H9 (cell line): ENCODE measurements at regions not wholly inside any gene's neighbourhood (a gene's known extent, or its start where the extent isn't known, plus 50 kb on each side); places are given as distances from the start of the nearest gene placed in this dataset.

Source experiments
- DNase-seq: peaks from one replicate; pipeline ENCODE4 v3.0.0-alpha.2; 2017
- H2AFZ ChIP-seq: one replicate; pipeline ENCODE4 v1.6.1; 2013; ENCODE audit warnings: mild to moderate bottlenecking, low read length, control low read depth, moderate library complexity
- H2AK5ac ChIP-seq: 2 replicates; pipeline ENCODE4 v1.6.1; 2013; ENCODE audit warnings: low read length, control low read depth, mixed read lengths; ENCODE audit not compliant: insufficient read length
- H2BK120ac ChIP-seq: one replicate; pipeline ENCODE4 v1.6.1; 2013; ENCODE audit warnings: low read depth, mild to moderate bottlenecking, low read length, control low read depth, inconsistent platforms; ENCODE audit not compliant: poor library complexity, severe bottlenecking
- H2BK12ac ChIP-seq: 2 replicates; pipeline ENCODE4 v1.6.1; 2013; ENCODE audit warnings: low read length, control low read depth, mixed read lengths, low read depth; ENCODE audit not compliant: insufficient read length
- H2BK15ac ChIP-seq: 2 replicates; pipeline ENCODE4 v1.6.1; 2013; ENCODE audit warnings: low read depth, low read length, control low read depth
- H2BK20ac ChIP-seq: one replicate; pipeline ENCODE4 v1.6.1; 2013; ENCODE audit warnings: low read depth, mild to moderate bottlenecking, low read length, control low read depth, inconsistent platforms; ENCODE audit not compliant: poor library complexity, severe bottlenecking
- H2BK5ac ChIP-seq: 2 replicates; pipeline ENCODE4 v1.6.1; 2013; ENCODE audit warnings: low read length, control low read depth, mixed read lengths; ENCODE audit not compliant: insufficient read length
- H3K14ac ChIP-seq: 2 replicates; pipeline ENCODE4 v1.6.1; 2013; ENCODE audit warnings: low read length, control low read depth; ENCODE audit not compliant: insufficient read depth
- H3K18ac ChIP-seq: 2 replicates; pipeline ENCODE4 v1.6.1; 2013; ENCODE audit warnings: low read depth, mild to moderate bottlenecking, mixed read lengths, low read length, control low read depth; ENCODE audit not compliant: insufficient read length
- H3K23ac ChIP-seq: 2 replicates; pipeline ENCODE4 v1.6.1; 2013; ENCODE audit warnings: low read length, control low read depth, mixed read lengths, low read depth; ENCODE audit not compliant: insufficient read length
- H3K23me2 ChIP-seq: 2 replicates; pipeline ENCODE4 v1.6.1; 2013; ENCODE audit warnings: low read depth, mild to moderate bottlenecking, mixed read lengths, low read length, control low read depth; ENCODE audit not compliant: insufficient read length, poor library complexity, severe bottlenecking
- H3K27ac ChIP-seq: 2 replicates; pipeline ENCODE4 v1.5.1; 2013; ENCODE audit warnings: low read length, control low read depth, mixed read lengths, low read depth; ENCODE audit not compliant: insufficient read length
- H3K27me3 ChIP-seq: 2 replicates; pipeline ENCODE4 v1.6.1; 2013; ENCODE audit warnings: low read length, control low read depth, inconsistent platforms; ENCODE audit not compliant: insufficient read depth
- H3K4ac ChIP-seq: 2 replicates; pipeline ENCODE4 v1.6.1; 2013; ENCODE audit warnings: low read depth, mild to moderate bottlenecking, control low read depth, inconsistent platforms, low read length, moderate library complexity
- H3K4me1 ChIP-seq: 2 replicates; pipeline ENCODE4 v1.6.1; 2013; ENCODE audit warnings: low read length, control low read depth, inconsistent platforms; ENCODE audit not compliant: insufficient read depth
- H3K4me2 ChIP-seq: 2 replicates; pipeline ENCODE4 v1.6.1; 2013; ENCODE audit warnings: low read length, control low read depth, mixed read lengths; ENCODE audit not compliant: insufficient read length, insufficient read depth
- H3K56ac ChIP-seq: 2 replicates; pipeline ENCODE4 v1.6.1; 2013; ENCODE audit warnings: low read depth, mild to moderate bottlenecking, mixed read lengths, low read length, control low read depth; ENCODE audit not compliant: insufficient read length
- H3K79me1 ChIP-seq: 2 replicates; pipeline ENCODE4 v1.6.1; 2013; ENCODE audit warnings: low read depth, mild to moderate bottlenecking, moderate library complexity, low read length, control low read depth, inconsistent platforms; ENCODE audit not compliant: insufficient read depth, poor library complexity, severe bottlenecking
- H3K79me2 ChIP-seq: 2 replicates; pipeline ENCODE4 v1.6.1; 2013; ENCODE audit warnings: low read length, control low read depth, inconsistent platforms; ENCODE audit not compliant: insufficient read depth
- H3K9ac ChIP-seq: 2 replicates; pipeline ENCODE4 v1.6.1; 2013; ENCODE audit warnings: low read length, control low read depth, mixed read lengths; ENCODE audit not compliant: insufficient read length; ENCODE audit errors: extremely low read depth
- H3K9me3 ChIP-seq: one replicate; pipeline ENCODE4 v1.6.1; 2013; ENCODE audit warnings: low read depth, low read length, inconsistent platforms; ENCODE audit not compliant: control insufficient read depth
- H3T11ph ChIP-seq: one replicate; pipeline ENCODE4 v1.6.1; 2013; ENCODE audit warnings: mild to moderate bottlenecking, low read length, control low read depth, inconsistent platforms
- H4K20me1 ChIP-seq: one replicate; pipeline ENCODE4 v1.6.1; 2013; ENCODE audit not compliant: control insufficient read depth, insufficient read length, insufficient read depth
- H4K5ac ChIP-seq: 2 replicates; pipeline ENCODE4 v1.6.1; 2013; ENCODE audit warnings: low read depth, mild to moderate bottlenecking, mixed read lengths, low read length, control low read depth; ENCODE audit not compliant: insufficient read length
- H4K8ac ChIP-seq: replicated peaks from 2 replicates; pipeline ENCODE4 v1.6.1; 2013; ENCODE audit warnings: low read length, control low read depth, mixed read lengths, low read depth; ENCODE audit not compliant: insufficient read length
- H4K91ac ChIP-seq: 2 replicates; pipeline ENCODE4 v1.6.1; 2013; ENCODE audit warnings: low read depth, mild to moderate bottlenecking, moderate library complexity, mixed read lengths, low read length, control low read depth; ENCODE audit not compliant: insufficient read length
- H3K27ac Mint-ChIP-seq, 3 experiments: 2 replicates in 2 of 3; 3 replicates in 1 of 3; pipeline ENCODE4 v1.8.0; 2020 to 2021; ENCODE audit warnings: mixed read lengths in 3 of 3, mild to moderate bottlenecking in 1 of 3, moderate library complexity in 1 of 3
- H3K27me3 Mint-ChIP-seq: 2 replicates; pipeline ENCODE4 v1.8.0; 2021; ENCODE audit warnings: low read depth, mild to moderate bottlenecking, moderate library complexity, mixed read lengths
- H3K36me3 Mint-ChIP-seq, 3 experiments: 2 replicates in 2 of 3; 3 replicates in 1 of 3; pipeline ENCODE4 v1.8.0; 2020 to 2021; ENCODE audit warnings: low read depth in 3 of 3, mixed read lengths in 3 of 3; ENCODE audit not compliant: insufficient read depth in 1 of 3
- H3K4me1 Mint-ChIP-seq, 2 experiments: 2 replicates each; pipeline ENCODE4 v1.8.0; 2020; ENCODE audit warnings: mixed read lengths in 2 of 2
- H3K4me3 Mint-ChIP-seq, 2 experiments: 2 replicates in 1 of 2; 3 replicates in 1 of 2; pipeline ENCODE4 v1.8.0; 2020 to 2021; ENCODE audit warnings: mild to moderate bottlenecking in 2 of 2, mixed read lengths in 2 of 2, moderate library complexity in 1 of 2
- H3K9me3 Mint-ChIP-seq, 2 experiments: 2 replicates in 1 of 2; 3 replicates in 1 of 2; pipeline ENCODE4 v1.8.0; 2020; ENCODE audit warnings: mild to moderate bottlenecking in 2 of 2, mixed read lengths in 2 of 2, moderate library complexity in 1 of 2
- CTCF ChIP-seq: fragments of 200-600 bp; sonication (generic); conservative IDR thresholded peaks from 3 replicates; pipeline ENCODE4 v1.8.0; 2021; ENCODE audit warnings: antibody characterized with exemption, mild to moderate bottlenecking
- WGBS: extraction: QIAGEN DNeasy Blood & Tissue Kit; methylation state at CpG from one replicate; pipeline ENCODE4 v1.1.7; 2013; ENCODE audit warnings: missing lambda C conversion rate, low lambda C conversion rate, mixed read lengths; ENCODE audit not compliant: insufficient read length; ENCODE audit errors: extremely low coverage; 5-methylcytosine and 5-hydroxymethylcytosine counted together

- Histone ChIP-seq H2AFZ (no peak overlapping the region), H2BK15ac (no peak overlapping the region), H3K14ac (no peak overlapping the region), H3K79me2 (no peaks in the 10 kb centered on the region), H3K27me3 (no peaks in the 10 kb centered on the region), H2BK20ac (no peak overlapping the region), H3K23ac (no peak overlapping the region), H4K8ac (no peak overlapping the region), H3K56ac (no peak overlapping the region), H3K9me3 (no peaks in the 10 kb centered on the region), H3K27ac (no peak overlapping the region), H4K20me1 (no peaks in the 10 kb centered on the region), H4K91ac (no peak overlapping the region), H3K23me2 (no peaks in the 10 kb centered on the region), H2BK120ac (no peak overlapping the region), H3K9ac (no peak overlapping the region), H4K5ac (no peak overlapping the region), H3K4me1 (no peaks in the 10 kb centered on the region), H2AK5ac (no peak overlapping the region), H3K4ac (no peak overlapping the region), H2BK5ac (no peak overlapping the region), H2BK12ac (no peak overlapping the region), H3K79me1 (no peaks in the 10 kb centered on the region), H3T11ph (no peak overlapping the region), H3K18ac (no peak overlapping the region), H3K4me2 (no peak overlapping the region)
- DNase-seq = no peak
- Mint-ChIP-seq H3K27ac (no peak overlapping the region), H3K4me1 (no peaks in the 10 kb centered on the region), H3K4me3 (no peak overlapping the region), H3K36me3 (no peaks in the 10 kb centered on the region), H3K9me3 (no peaks in the 10 kb centered on the region), H3K27me3 (no peaks in the 10 kb centered on the region)
- WGBS = no CpG with 5 or more reads among the region's 2 CpGs
- no peak for TF ChIP-seq CTCF
These were observed 129.4 kb upstream of the ANKFN1 start for GRCh38 chr17:56023851-56024250.
